H9 (cell line): ENCODE measurements at regions not wholly inside any gene's neighbourhood (a gene's known extent, or its start where the extent isn't known, plus 50 kb on each side); places are given as distances from the start of the nearest gene placed in this dataset.

Experiments used
- DNase-seq: peaks from one replicate; pipeline ENCODE4 v3.0.0-alpha.2; 2017
- H2AFZ ChIP-seq: one replicate; pipeline ENCODE4 v1.6.1; 2013; ENCODE audit warnings: mild to moderate bottlenecking, low read length, control low read depth, moderate library complexity
- H2AK5ac ChIP-seq: 2 replicates; pipeline ENCODE4 v1.6.1; 2013; ENCODE audit warnings: low read length, control low read depth, mixed read lengths; ENCODE audit not compliant: insufficient read length
- H2BK120ac ChIP-seq: one replicate; pipeline ENCODE4 v1.6.1; 2013; ENCODE audit warnings: low read depth, mild to moderate bottlenecking, low read length, control low read depth, inconsistent platforms; ENCODE audit not compliant: poor library complexity, severe bottlenecking
- H2BK12ac ChIP-seq: 2 replicates; pipeline ENCODE4 v1.6.1; 2013; ENCODE audit warnings: low read length, control low read depth, mixed read lengths, low read depth; ENCODE audit not compliant: insufficient read length
- H2BK15ac ChIP-seq: 2 replicates; pipeline ENCODE4 v1.6.1; 2013; ENCODE audit warnings: low read depth, low read length, control low read depth
- H2BK20ac ChIP-seq: one replicate; pipeline ENCODE4 v1.6.1; 2013; ENCODE audit warnings: low read depth, mild to moderate bottlenecking, low read length, control low read depth, inconsistent platforms; ENCODE audit not compliant: poor library complexity, severe bottlenecking
- H2BK5ac ChIP-seq: 2 replicates; pipeline ENCODE4 v1.6.1; 2013; ENCODE audit warnings: low read length, control low read depth, mixed read lengths; ENCODE audit not compliant: insufficient read length
- H3K14ac ChIP-seq: 2 replicates; pipeline ENCODE4 v1.6.1; 2013; ENCODE audit warnings: low read length, control low read depth; ENCODE audit not compliant: insufficient read depth
- H3K18ac ChIP-seq: 2 replicates; pipeline ENCODE4 v1.6.1; 2013; ENCODE audit warnings: low read depth, mild to moderate bottlenecking, mixed read lengths, low read length, control low read depth; ENCODE audit not compliant: insufficient read length
- H3K23ac ChIP-seq: 2 replicates; pipeline ENCODE4 v1.6.1; 2013; ENCODE audit warnings: low read length, control low read depth, mixed read lengths, low read depth; ENCODE audit not compliant: insufficient read length
- H3K23me2 ChIP-seq: 2 replicates; pipeline ENCODE4 v1.6.1; 2013; ENCODE audit warnings: low read depth, mild to moderate bottlenecking, mixed read lengths, low read length, control low read depth; ENCODE audit not compliant: insufficient read length, poor library complexity, severe bottlenecking
- H3K27ac ChIP-seq: 2 replicates; pipeline ENCODE4 v1.5.1; 2013; ENCODE audit warnings: low read length, control low read depth, mixed read lengths, low read depth; ENCODE audit not compliant: insufficient read length
- H3K27me3 ChIP-seq: 2 replicates; pipeline ENCODE4 v1.6.1; 2013; ENCODE audit warnings: low read length, control low read depth, inconsistent platforms; ENCODE audit not compliant: insufficient read depth
- H3K4ac ChIP-seq: 2 replicates; pipeline ENCODE4 v1.6.1; 2013; ENCODE audit warnings: low read depth, mild to moderate bottlenecking, control low read depth, inconsistent platforms, low read length, moderate library complexity
- H3K4me1 ChIP-seq: 2 replicates; pipeline ENCODE4 v1.6.1; 2013; ENCODE audit warnings: low read length, control low read depth, inconsistent platforms; ENCODE audit not compliant: insufficient read depth
- H3K4me2 ChIP-seq: 2 replicates; pipeline ENCODE4 v1.6.1; 2013; ENCODE audit warnings: low read length, control low read depth, mixed read lengths; ENCODE audit not compliant: insufficient read length, insufficient read depth
- H3K56ac ChIP-seq: 2 replicates; pipeline ENCODE4 v1.6.1; 2013; ENCODE audit warnings: low read depth, mild to moderate bottlenecking, mixed read lengths, low read length, control low read depth; ENCODE audit not compliant: insufficient read length
- H3K79me1 ChIP-seq: 2 replicates; pipeline ENCODE4 v1.6.1; 2013; ENCODE audit warnings: low read depth, mild to moderate bottlenecking, moderate library complexity, low read length, control low read depth, inconsistent platforms; ENCODE audit not compliant: insufficient read depth, poor library complexity, severe bottlenecking
- H3K79me2 ChIP-seq: 2 replicates; pipeline ENCODE4 v1.6.1; 2013; ENCODE audit warnings: low read length, control low read depth, inconsistent platforms; ENCODE audit not compliant: insufficient read depth
- H3K9ac ChIP-seq: 2 replicates; pipeline ENCODE4 v1.6.1; 2013; ENCODE audit warnings: low read length, control low read depth, mixed read lengths; ENCODE audit not compliant: insufficient read length; ENCODE audit errors: extremely low read depth
- H3K9me3 ChIP-seq: one replicate; pipeline ENCODE4 v1.6.1; 2013; ENCODE audit warnings: low read depth, low read length, inconsistent platforms; ENCODE audit not compliant: control insufficient read depth
- H3T11ph ChIP-seq: one replicate; pipeline ENCODE4 v1.6.1; 2013; ENCODE audit warnings: mild to moderate bottlenecking, low read length, control low read depth, inconsistent platforms
- H4K20me1 ChIP-seq: one replicate; pipeline ENCODE4 v1.6.1; 2013; ENCODE audit not compliant: control insufficient read depth, insufficient read length, insufficient read depth
- H4K5ac ChIP-seq: 2 replicates; pipeline ENCODE4 v1.6.1; 2013; ENCODE audit warnings: low read depth, mild to moderate bottlenecking, mixed read lengths, low read length, control low read depth; ENCODE audit not compliant: insufficient read length
- H4K8ac ChIP-seq: replicated peaks from 2 replicates; pipeline ENCODE4 v1.6.1; 2013; ENCODE audit warnings: low read length, control low read depth, mixed read lengths, low read depth; ENCODE audit not compliant: insufficient read length
- H4K91ac ChIP-seq: 2 replicates; pipeline ENCODE4 v1.6.1; 2013; ENCODE audit warnings: low read depth, mild to moderate bottlenecking, moderate library complexity, mixed read lengths, low read length, control low read depth; ENCODE audit not compliant: insufficient read length
- H3K27ac Mint-ChIP-seq, 3 experiments: 2 replicates in 2 of 3; 3 replicates in 1 of 3; pipeline ENCODE4 v1.8.0; 2020 to 2021; ENCODE audit warnings: mixed read lengths in 3 of 3, mild to moderate bottlenecking in 1 of 3, moderate library complexity in 1 of 3
- H3K27me3 Mint-ChIP-seq: 2 replicates; pipeline ENCODE4 v1.8.0; 2021; ENCODE audit warnings: low read depth, mild to moderate bottlenecking, moderate library complexity, mixed read lengths
- H3K36me3 Mint-ChIP-seq, 3 experiments: 2 replicates in 2 of 3; 3 replicates in 1 of 3; pipeline ENCODE4 v1.8.0; 2020 to 2021; ENCODE audit warnings: low read depth in 3 of 3, mixed read lengths in 3 of 3; ENCODE audit not compliant: insufficient read depth in 1 of 3
- H3K4me1 Mint-ChIP-seq, 2 experiments: 2 replicates each; pipeline ENCODE4 v1.8.0; 2020; ENCODE audit warnings: mixed read lengths in 2 of 2
- H3K4me3 Mint-ChIP-seq, 2 experiments: 2 replicates in 1 of 2; 3 replicates in 1 of 2; pipeline ENCODE4 v1.8.0; 2020 to 2021; ENCODE audit warnings: mild to moderate bottlenecking in 2 of 2, mixed read lengths in 2 of 2, moderate library complexity in 1 of 2
- H3K9me3 Mint-ChIP-seq, 2 experiments: 2 replicates in 1 of 2; 3 replicates in 1 of 2; pipeline ENCODE4 v1.8.0; 2020; ENCODE audit warnings: mild to moderate bottlenecking in 2 of 2, mixed read lengths in 2 of 2, moderate library complexity in 1 of 2
- WGBS: extraction: QIAGEN DNeasy Blood & Tissue Kit; methylation state at CpG from one replicate; pipeline ENCODE4 v1.1.7; 2013; ENCODE audit warnings: missing lambda C conversion rate, low lambda C conversion rate, mixed read lengths; ENCODE audit not compliant: insufficient read length; ENCODE audit errors: extremely low coverage; 5-methylcytosine and 5-hydroxymethylcytosine counted together
- TF ChIP-seq, protein P1 (sequence below): fragments of 200-600 bp; sonication (generic); conservative IDR thresholded peaks from 3 replicates; pipeline ENCODE4 v1.8.0; 2021; ENCODE audit warnings: antibody characterized with exemption, mild to moderate bottlenecking

DNA sequence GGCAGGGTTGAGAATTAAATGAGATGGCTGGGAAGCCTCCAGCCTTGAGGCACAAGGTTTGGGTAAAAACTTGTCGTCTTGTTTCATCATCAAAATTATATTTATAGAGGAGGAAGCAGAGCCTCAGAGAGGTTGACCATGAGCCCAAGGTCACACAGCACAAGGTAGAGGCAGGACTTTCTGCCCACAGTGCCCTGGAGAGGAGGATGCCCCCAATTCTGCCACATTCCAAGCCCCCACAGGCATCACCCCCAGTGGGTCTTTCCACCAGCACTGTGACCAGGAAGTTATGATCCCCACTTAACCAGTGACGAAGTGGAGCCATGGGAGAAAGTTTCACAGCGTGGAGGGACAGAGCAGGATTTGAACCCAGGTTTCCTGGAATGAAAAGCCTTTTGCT is 400.0 kb downstream of the MATN1 start:
- no peak overlapping the region for H3K4me3 Mint-ChIP-seq
- H2BK20ac ChIP-seq, result no peak overlapping the region

More for the DNA sequence above, 400.0 kb downstream of the MATN1 start:
- TF ChIP-seq, protein P1, sequence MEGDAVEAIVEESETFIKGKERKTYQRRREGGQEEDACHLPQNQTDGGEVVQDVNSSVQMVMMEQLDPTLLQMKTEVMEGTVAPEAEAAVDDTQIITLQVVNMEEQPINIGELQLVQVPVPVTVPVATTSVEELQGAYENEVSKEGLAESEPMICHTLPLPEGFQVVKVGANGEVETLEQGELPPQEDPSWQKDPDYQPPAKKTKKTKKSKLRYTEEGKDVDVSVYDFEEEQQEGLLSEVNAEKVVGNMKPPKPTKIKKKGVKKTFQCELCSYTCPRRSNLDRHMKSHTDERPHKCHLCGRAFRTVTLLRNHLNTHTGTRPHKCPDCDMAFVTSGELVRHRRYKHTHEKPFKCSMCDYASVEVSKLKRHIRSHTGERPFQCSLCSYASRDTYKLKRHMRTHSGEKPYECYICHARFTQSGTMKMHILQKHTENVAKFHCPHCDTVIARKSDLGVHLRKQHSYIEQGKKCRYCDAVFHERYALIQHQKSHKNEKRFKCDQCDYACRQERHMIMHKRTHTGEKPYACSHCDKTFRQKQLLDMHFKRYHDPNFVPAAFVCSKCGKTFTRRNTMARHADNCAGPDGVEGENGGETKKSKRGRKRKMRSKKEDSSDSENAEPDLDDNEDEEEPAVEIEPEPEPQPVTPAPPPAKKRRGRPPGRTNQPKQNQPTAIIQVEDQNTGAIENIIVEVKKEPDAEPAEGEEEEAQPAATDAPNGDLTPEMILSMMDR, result no peak
- H3K9me3 Mint-ChIP-seq, result no peaks in the 10 kb centered on the region
- Histone ChIP-seq H3K27ac (no peak overlapping the region), H3K9me3 (no peaks in the 10 kb centered on the region), H2BK12ac (no peak overlapping the region), H2BK5ac (no peak overlapping the region), H2BK15ac (no peak overlapping the region), H2AK5ac (no peak overlapping the region), H4K20me1 (no peaks in the 10 kb centered on the region), H3K4me1 (no peaks in the 10 kb centered on the region), H3K27me3 (no peaks in the 10 kb centered on the region), H2AFZ (no peak overlapping the region), H2BK120ac (no peak overlapping the region), H3K79me2 (no peaks in the 10 kb centered on the region), H3K4me2 (no peak overlapping the region), H3K4ac (no peak overlapping the region), H4K8ac (no peak overlapping the region), H4K5ac (no peak overlapping the region), H3K14ac (no peak overlapping the region), H3K56ac (no peak overlapping the region), H3K18ac (no peak overlapping the region), H3K23ac (no peak overlapping the region), H3K9ac (no peak overlapping the region), H4K91ac (no peak overlapping the region), H3T11ph (no peak overlapping the region), H3K23me2 (no peaks in the 10 kb centered on the region), H3K79me1 (no peaks in the 10 kb centered on the region)
- no CpG with 5 or more reads among the region's 3 CpGs for WGBS
- H3K36me3 Mint-ChIP-seq, result no peaks in the 10 kb centered on the region
- peaks cover 0 to 15% of the 10 kb centered on the region in 2 experiments; a peak in 2 of 4 replicates for H3K4me1 Mint-ChIP-seq
- no peak for DNase-seq
- H3K27me3 Mint-ChIP-seq, result no peaks in the 10 kb centered on the region; the same call in 1 of the 2 replicates
- H3K27ac Mint-ChIP-seq, result no peak overlapping the region
